MM.1S (cell line): ENCODE measurements at regions not wholly inside any gene's neighbourhood (a gene's known extent, or its start where the extent isn't known, plus 50 kb on each side); places are given as distances from the start of the nearest gene placed in this dataset.
"Not testable (repeated sequence)": the region's sequence is repeated elsewhere in the genome, so short reads cannot be mapped to it uniquely, and the experiment has no call there.

Experiments used
- EZH2 ChIP-seq: fragments of 300-600 bp; sonication (generic); optimal IDR thresholded peaks from 2 replicates; pipeline ENCODE3; 2017; ENCODE audit warnings: low read depth, mild to moderate bottlenecking, antibody characterized with exemption, low read length, mixed read lengths
- EZH2phosphoT487 ChIP-seq: fragments of 300-600 bp; sonication (generic); IDR thresholded peaks from 2 replicates; pipeline ENCODE4 v1.6.1; 2018; ENCODE audit warnings: antibody characterized with exemption, low read length
- TF ChIP-seq, protein P1 (sequence below): fragments of 300-600 bp; sonication (generic); IDR thresholded peaks from 2 replicates; pipeline ENCODE4 v1.5.1; 2016; ENCODE audit warnings: antibody characterized with exemption, low read length, mixed read lengths

- TF ChIP-seq, protein P1, sequence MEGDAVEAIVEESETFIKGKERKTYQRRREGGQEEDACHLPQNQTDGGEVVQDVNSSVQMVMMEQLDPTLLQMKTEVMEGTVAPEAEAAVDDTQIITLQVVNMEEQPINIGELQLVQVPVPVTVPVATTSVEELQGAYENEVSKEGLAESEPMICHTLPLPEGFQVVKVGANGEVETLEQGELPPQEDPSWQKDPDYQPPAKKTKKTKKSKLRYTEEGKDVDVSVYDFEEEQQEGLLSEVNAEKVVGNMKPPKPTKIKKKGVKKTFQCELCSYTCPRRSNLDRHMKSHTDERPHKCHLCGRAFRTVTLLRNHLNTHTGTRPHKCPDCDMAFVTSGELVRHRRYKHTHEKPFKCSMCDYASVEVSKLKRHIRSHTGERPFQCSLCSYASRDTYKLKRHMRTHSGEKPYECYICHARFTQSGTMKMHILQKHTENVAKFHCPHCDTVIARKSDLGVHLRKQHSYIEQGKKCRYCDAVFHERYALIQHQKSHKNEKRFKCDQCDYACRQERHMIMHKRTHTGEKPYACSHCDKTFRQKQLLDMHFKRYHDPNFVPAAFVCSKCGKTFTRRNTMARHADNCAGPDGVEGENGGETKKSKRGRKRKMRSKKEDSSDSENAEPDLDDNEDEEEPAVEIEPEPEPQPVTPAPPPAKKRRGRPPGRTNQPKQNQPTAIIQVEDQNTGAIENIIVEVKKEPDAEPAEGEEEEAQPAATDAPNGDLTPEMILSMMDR, result not testable (repeated sequence)
- not testable (repeated sequence) for TF ChIP-seq EZH2, EZH2phosphoT487
Measured at GRCh38 chr2:132282104-132282503, 120.4 kb upstream of the ANKRD30BL start.
